ENCODE measurements at regions not wholly inside any gene's neighbourhood (a gene's known extent, or its start where the extent isn't known, plus 50 kb on each side); places are given as distances from the start of the nearest gene placed in this dataset.
"Not testable (repeated sequence)": the region's sequence is repeated elsewhere in the genome, so short reads cannot be mapped to it uniquely, and the experiment has no call there.

GRCh38 chr7:81473236-81473635 is 296.6 kb downstream of the HGF start:
- DNase-seq: no peak

- no peak for DNase-seq
Measured at GRCh38 chr7:81470724-81471379, 299.0 kb downstream of the HGF start.

- peak; percentile 28 for DNase-seq
Measured at GRCh38 chr7:81469869-81470723, 299.8 kb downstream of the HGF start.

- DNase-seq: no peak
Measured at GRCh38 chr7:81469153-81469868, 300.5 kb downstream of the HGF start.

GRCh38 chr7:81468526-81468925 is 301.3 kb downstream of the HGF start:
- no peak for DNase-seq

GRCh38 chr7:81467964-81468363 is 301.9 kb downstream of the HGF start:
- DNase-seq: no peak

- DNase-seq: no peak
Measured at GRCh38 chr7:81462672-81463071, 307.2 kb downstream of the HGF start.

- DNase-seq: no peak
Measured at GRCh38 chr7:81460250-81461045, 309.4 kb downstream of the HGF start.

GRCh38 chr7:81459485-81459884 is 310.4 kb downstream of the HGF start:
- DNase-seq: no peak

- no peak for DNase-seq
Measured at GRCh38 chr7:81457852-81458522, 311.9 kb downstream of the HGF start.

- DNase-seq: not testable (repeated sequence)
Measured at GRCh38 chr7:81453770-81454169, 316.1 kb downstream of the HGF start.

GRCh38 chr7:81449105-81449504 is 320.7 kb downstream of the HGF start:
- no peak for DNase-seq

GRCh38 chr7:81447351-81447952 is 322.4 kb downstream of the HGF start:
- DNase-seq: no peak

- no peak for DNase-seq
Measured at GRCh38 chr7:81446212-81446611, 323.6 kb downstream of the HGF start.

GRCh38 chr7:81445462-81445861 is 324.4 kb downstream of the HGF start:
- DNase-seq: no peak

- DNase-seq: no peak
Measured at GRCh38 chr7:81441750-81442149, 328.1 kb downstream of the HGF start.

GRCh38 chr7:81439591-81439990 is 330.3 kb downstream of the HGF start:
- DNase-seq: no peak

- not testable (repeated sequence) for DNase-seq
Measured at GRCh38 chr7:81437160-81437559, 332.7 kb downstream of the HGF start.

GRCh38 chr7:81433692-81434331 is 336.0 kb downstream of the HGF start:
- no peak for DNase-seq

GRCh38 chr7:81433206-81433605 is 336.6 kb downstream of the HGF start:
- DNase-seq: no peak

- no peak for DNase-seq
Measured at GRCh38 chr7:81430761-81431160, 339.1 kb downstream of the HGF start.

All from T1000 (cell line).